COLO668 (cell line): ENCODE measurements at regions not wholly inside any gene's neighbourhood (a gene's known extent, or its start where the extent isn't known, plus 50 kb on each side); places are given as distances from the start of the nearest gene placed in this dataset.

ENCODE experiments used
- DNase-seq: peaks from one replicate; lab custom pipeline; 2025; ENCODE audit not compliant: unreplicated experiment; lab: John Stamatoyannopoulos, UW

DNA sequence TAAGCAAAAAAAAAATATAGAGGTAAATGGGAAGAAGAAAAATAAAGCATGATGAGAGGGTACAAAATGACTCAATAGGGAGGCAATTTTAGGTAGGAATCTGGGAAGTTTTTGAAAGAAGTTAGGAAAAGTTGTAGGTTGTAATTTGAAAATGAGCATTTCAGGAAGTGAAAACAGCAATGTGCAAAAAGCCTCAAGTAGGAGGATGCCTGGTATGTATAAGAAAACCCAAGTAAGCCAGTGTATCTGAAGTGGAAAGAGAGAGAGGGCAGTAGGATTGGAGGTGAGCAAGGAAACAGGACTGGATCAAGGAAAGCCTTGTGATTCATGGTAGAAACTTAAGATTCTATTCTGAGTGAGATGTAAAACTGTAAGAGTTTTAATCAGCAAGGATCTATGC is 121.6 kb upstream of the SPRY2 start:
- no peak for DNase-seq

GRCh38 chr13:80462037-80462436 is 121.1 kb upstream of the SPRY2 start:
- DNase-seq, result no peak

GRCh38 chr13:80458543-80458942 is 117.6 kb upstream of the SPRY2 start:
- DNase-seq, result no peak

DNA sequence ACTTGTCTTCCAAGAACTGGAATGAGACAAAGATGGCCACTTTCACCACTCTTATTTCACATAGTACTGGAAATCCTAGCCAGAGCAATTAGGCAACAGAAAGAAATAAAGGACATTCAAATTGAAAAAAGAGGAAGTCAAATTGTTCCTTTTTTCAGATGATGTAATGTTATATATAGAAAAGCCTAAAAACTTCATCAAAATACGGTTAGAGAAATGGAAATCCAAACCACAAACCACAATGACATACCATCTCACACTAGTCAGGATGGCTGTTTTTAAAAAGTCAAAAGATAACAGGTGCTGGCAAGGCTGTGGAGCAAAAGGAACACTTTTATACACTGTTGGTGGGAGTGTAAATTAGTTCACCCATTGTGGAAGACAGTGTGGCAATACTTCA is 113.3 kb upstream of the SPRY2 start:
- no peak for DNase-seq

GRCh38 chr13:80452279-80452678 is 111.4 kb upstream of the SPRY2 start:
- DNase-seq, result no peak

DNA sequence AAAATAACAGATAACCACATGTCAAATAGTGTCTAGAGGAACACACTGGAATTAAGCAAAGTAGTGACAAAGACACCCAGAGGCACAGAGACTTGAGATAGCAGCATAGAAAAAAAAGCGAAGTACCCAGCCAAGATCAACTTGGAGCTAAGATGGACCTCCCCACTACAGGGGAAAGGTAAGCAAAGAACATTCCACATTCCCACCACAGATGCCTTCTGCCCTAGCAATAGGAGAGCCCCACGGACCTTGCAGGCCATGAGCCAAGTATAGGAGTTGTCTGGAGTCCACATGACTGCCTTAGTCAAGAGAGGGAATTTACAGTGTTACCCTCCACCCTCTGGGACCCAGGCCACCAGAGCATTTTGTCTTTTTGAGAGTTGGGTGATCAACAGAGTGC is 110.7 kb upstream of the SPRY2 start:
- DNase-seq, result no peak

DNA sequence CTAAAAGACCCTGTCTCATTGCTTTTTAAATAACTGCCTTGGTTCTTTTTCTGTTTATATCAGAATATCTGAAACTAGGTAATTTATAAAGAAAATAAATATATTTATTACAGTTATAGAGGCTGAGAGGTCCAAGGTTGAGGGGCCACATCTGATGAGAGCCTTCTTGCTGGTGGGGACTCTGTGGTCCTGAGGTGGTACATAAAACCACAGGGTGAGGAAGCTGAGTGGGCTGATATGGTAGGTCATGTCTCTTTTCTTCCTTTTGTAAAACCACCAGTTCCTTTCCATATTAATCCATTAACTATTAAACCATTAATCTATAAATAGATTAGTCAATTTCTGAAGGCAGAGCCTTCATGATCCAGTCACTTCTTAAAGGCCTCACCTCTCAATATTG is 109.5 kb upstream of the SPRY2 start:
- DNase-seq, result no peak

DNA sequence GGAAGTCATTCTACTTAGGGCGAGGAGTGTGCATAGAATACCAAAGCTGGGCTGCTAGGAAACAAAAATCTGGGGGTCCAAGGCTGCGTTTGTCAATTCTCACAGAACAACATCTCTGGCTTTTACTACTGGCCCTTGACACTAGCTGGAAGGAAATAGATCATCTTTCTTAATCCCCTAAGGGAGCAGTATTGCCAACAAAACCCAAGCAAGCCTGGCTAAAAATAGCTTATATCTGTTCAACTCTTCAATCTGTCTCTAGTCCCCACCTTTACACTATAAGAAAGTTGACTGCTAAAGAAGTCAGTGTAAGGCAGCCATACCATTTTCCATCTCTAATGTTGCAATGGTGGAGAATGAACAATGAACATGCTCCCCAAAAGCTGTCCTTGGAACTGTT is 107.8 kb upstream of the SPRY2 start:
- no peak for DNase-seq

- DNase-seq, result no peak
Observed at GRCh38 chr13:80447747-80448146, 106.8 kb upstream of the SPRY2 start.

DNA sequence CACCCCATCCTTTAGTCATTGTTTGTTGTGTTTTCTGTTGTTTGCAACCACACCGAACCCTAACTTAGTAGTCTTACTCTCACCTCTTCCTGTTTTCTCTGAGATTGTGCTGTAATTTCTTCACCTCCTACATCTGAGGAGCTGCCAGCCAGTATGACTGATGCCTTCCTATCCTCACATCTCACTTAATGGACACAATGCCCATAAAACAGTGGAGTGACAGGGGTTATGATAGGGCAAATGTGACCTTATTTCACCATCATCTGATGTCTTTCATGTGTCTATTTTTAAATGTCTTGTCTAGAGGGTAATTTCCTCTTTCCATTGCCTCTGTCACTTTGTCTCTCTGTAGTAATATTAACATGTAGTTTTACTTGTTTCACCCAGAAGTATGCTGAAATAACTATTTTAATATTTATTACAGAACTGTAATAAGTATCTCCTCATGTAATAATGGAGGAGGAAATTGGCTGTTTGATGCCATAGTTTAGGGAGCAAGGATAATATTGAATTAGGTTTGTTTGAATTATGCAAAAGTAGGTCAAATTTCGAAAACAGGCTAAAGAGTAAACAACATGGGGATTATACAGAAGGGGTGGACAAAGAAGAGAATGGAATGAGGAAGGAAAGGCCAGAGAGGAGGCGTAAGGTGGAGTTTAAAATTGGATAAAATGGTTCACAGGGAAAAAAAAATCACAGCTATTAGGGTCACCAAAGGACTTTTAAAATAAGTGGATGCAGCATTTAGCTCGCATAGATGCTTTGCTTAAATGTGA is 103.5 kb upstream of the SPRY2 start:
- no peak for DNase-seq

- no peak for DNase-seq
Observed at GRCh38 chr13:80442609-80443008, 101.7 kb upstream of the SPRY2 start.

DNA sequence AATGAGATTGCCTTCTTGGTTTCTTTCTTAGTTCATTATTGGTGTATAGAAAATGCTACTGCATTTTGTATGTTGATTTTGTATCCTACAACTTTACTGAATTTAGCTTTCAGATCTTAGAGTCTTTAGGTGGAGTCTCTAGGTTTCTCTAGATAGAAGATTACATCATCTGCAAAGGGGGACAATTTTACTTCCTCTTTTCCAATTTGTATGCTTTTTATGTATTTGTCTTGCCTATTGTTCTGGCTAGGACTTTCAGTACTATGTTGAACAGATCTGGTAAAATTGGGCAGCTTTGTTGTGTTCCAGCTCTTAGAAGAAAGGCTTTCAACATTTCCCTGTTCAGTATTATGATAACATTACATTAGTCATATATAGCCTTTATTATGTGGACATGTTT is 101.0 kb upstream of the SPRY2 start:
- no peak for DNase-seq

DNA sequence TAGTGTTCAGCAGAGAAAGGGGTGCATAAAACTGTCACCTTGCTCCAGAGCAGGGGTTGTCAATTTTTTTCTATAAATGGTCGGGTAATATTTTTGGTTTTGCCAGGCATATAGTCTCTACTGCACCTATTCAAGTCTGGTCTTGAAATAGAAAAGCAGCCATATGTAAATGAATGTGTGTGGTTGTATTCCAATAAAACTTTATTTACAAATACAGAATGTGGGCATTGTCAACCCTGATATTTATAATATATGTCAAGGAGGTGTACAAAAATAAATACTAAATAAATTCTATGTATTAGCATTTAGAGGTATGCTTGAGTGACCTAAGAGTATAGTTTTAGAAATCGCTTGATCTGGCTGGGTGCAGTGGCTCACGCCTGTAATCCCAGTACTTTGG is 97.6 kb upstream of the SPRY2 start:
- DNase-seq, result no peak

- DNase-seq, result no peak
Observed at GRCh38 chr13:80437231-80437630, 96.3 kb upstream of the SPRY2 start.

DNA sequence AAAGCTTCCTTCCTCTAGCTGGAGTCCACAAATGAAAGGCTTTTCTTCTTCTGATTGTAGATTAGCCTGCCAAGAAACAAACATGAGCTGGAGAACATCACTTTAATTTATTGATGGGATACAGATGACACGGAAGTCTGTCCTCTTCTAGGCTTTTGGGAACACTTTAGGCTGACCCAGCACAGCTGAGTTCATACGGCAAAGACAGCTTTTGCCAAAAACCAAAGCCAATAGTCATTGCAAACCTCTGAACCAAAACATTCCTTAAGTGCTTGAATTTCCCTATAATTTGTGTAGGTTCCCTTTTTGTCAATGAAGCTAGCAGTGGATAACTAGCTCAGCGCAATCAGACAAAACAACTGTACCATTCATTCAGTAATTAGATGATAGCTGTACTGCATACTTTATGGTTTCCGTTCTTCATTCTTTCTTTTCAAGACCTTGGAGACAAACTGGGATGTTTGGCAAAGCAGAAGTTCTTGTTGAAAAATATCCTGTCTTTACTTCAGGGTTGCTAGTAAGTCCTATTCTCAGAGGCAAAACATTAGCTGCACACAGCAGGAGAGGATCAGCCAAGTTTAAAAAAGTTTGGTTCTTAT is 95.7 kb upstream of the SPRY2 start:
- no peak for DNase-seq

DNA sequence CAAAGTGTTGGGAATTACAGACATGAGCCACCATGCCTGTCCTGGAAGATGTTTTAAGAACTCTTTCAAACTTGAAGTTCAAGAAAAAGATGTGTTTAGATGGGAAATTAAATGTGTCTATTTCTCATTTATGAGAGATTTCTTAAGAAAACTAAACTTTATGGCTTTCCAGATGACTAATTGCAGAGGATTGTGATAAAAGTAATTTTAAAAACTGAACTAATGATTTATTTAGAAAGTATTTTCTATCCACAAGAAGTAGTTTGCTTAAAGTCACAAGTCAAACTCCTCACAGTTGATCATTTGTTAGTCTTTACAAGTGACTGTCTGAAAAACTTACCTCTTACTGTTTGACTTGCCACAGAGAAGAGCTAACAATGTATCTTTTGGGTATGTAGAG is 89.6 kb upstream of the SPRY2 start:
- DNase-seq, result no peak

- DNase-seq, result no peak
Observed at GRCh38 chr13:80428349-80429096, 87.6 kb upstream of the SPRY2 start.

- no peak for DNase-seq
Observed at GRCh38 chr13:80419416-80419815, 78.5 kb upstream of the SPRY2 start.

DNA sequence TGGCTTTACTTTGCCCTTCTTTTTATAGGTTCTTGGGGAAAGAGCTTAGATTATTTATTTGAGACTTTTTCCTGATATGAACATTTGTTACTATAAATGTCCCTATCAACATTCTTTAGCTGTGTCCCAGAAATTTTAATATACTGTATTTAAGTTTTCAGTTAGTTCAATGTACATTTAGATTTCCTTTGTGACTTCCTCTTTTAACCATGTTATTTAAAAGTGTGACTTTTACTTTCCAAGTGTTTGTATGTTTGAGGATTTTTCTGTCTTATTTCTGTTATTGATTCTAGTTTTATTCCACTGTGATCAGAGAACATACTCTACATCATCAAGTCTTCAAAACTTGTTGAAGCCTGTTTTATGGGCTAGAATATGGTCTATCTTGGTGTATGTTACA is 72.7 kb upstream of the SPRY2 start:
- no peak for DNase-seq

- no peak for DNase-seq
Observed at GRCh38 chr13:80408270-80408669, 67.3 kb upstream of the SPRY2 start.

DNA sequence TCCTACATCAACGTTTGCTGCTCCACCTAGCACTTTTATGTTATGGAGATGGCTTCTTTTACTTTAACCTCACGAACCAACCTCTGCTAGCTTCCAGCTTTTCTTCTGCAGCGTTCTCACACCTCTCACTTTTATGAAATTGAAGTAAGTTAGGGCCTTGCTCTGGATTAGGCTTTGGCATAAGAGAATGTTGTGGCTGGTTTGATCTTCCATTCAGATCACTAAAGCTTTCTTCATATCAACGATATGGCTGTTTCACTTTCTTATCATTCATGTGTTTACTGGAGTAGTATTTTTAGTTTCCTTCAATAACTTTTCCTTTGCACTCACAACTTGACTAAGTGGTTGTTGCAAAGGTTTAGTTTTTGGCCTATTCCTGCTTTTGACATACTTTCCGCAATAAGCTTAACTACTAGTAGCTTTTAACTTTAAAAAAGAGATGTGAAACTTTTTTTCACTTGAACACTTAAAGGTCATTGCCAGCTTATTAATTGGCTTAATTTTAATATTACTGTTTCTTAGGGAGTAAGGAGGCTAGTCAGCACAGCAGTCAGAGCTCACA is 60.0 kb upstream of the SPRY2 start:
- no peak for DNase-seq
